CD8-positive, alpha-beta memory T cell (primary cell): ENCODE measurements at regions not wholly inside any gene's neighbourhood (a gene's known extent, or its start where the extent isn't known, plus 50 kb on each side); places are given as distances from the start of the nearest gene placed in this dataset.
"Not testable (repeated sequence)": the region's sequence is repeated elsewhere in the genome, so short reads cannot be mapped to it uniquely, and the experiment has no call there.

Experiments used
- CTCF ChIA-PET: fragments of 350-600 bp; sonication (Branson Sonifier 250); formaldehyde crosslinking; loops from one replicate; lab custom pipeline; 2021; ENCODE audit warnings: antibody characterized with exemption; lab: Charles Lee
- POLR2A ChIA-PET: fragments of 350-600 bp; sonication (Branson Sonifier 250); formaldehyde crosslinking; loops from one replicate; lab custom pipeline; 2021; ENCODE audit warnings: antibody characterized with exemption; lab: Charles Lee
- DNase-seq, 5 donors: peaks; one replicate each; pipeline versions ENCODE4 v3.0.0 to v3.0.0-alpha.2; 2020 to 2022; ENCODE audit warnings: mixed read lengths in 1 of 5
- H3K27ac ChIP-seq: one replicate; pipeline ENCODE4 v1.7.0; 2013; ENCODE audit warnings: low read depth, mild to moderate bottlenecking, low read length, moderate library complexity
- H3K27me3 ChIP-seq: 2 replicates; pipeline ENCODE4 v1.7.0; 2013; ENCODE audit warnings: low read length, mild to moderate bottlenecking; ENCODE audit not compliant: insufficient read depth, poor library complexity, severe bottlenecking
- H3K36me3 ChIP-seq: 2 replicates; pipeline ENCODE4 v1.7.0; 2013; ENCODE audit warnings: mild to moderate bottlenecking, low read length, moderate library complexity; ENCODE audit not compliant: insufficient read depth
- H3K4me1 ChIP-seq: 2 replicates; pipeline ENCODE4 v1.7.0; 2013; ENCODE audit warnings: mild to moderate bottlenecking, low read length, moderate library complexity; ENCODE audit not compliant: insufficient read depth
- H3K4me3 ChIP-seq: 2 replicates; pipeline ENCODE4 v1.7.0; 2013; ENCODE audit warnings: mild to moderate bottlenecking, low read length
- H3K9me3 ChIP-seq: 2 replicates; pipeline ENCODE4 v1.7.0; 2013; ENCODE audit warnings: mild to moderate bottlenecking, low read length
- H3K27ac Mint-ChIP-seq, 8 donors: one replicate each; pipeline ENCODE4 v1.8.0; 2020 to 2021; ENCODE audit warnings: mixed read lengths in 8 of 8, mild to moderate bottlenecking in 6 of 8, inconsistent platforms in 3 of 8, moderate library complexity in 3 of 8
- H3K27me3 Mint-ChIP-seq, 2 donors: one replicate each; pipeline ENCODE4 v1.8.0; 2020 to 2021; ENCODE audit warnings: mixed read lengths in 2 of 2, mild to moderate bottlenecking in 1 of 2, moderate library complexity in 1 of 2
- H3K36me3 Mint-ChIP-seq, 3 donors: one replicate each; pipeline ENCODE4 v1.8.0; 2020 to 2021; ENCODE audit warnings: mixed read lengths in 3 of 3, inconsistent platforms in 1 of 3, mild to moderate bottlenecking in 1 of 3
- H3K4me1 Mint-ChIP-seq, 3 donors: one replicate each; pipeline ENCODE4 v1.8.0; 2020 to 2021; ENCODE audit warnings: mixed read lengths in 3 of 3, inconsistent platforms in 1 of 3, mild to moderate bottlenecking in 1 of 3
- H3K4me3 Mint-ChIP-seq, 7 donors: one replicate each; pipeline ENCODE4 v1.8.0; 2020 to 2021; ENCODE audit warnings: mixed read lengths in 7 of 7, mild to moderate bottlenecking in 6 of 7, moderate library complexity in 4 of 7, inconsistent platforms in 2 of 7
- H3K9me3 Mint-ChIP-seq, 5 donors: one replicate each; pipeline ENCODE4 v1.8.0; 2020 to 2022; ENCODE audit warnings: mixed read lengths in 5 of 5, mild to moderate bottlenecking in 3 of 5, moderate library complexity in 2 of 5, inconsistent platforms in 1 of 5

DNA sequence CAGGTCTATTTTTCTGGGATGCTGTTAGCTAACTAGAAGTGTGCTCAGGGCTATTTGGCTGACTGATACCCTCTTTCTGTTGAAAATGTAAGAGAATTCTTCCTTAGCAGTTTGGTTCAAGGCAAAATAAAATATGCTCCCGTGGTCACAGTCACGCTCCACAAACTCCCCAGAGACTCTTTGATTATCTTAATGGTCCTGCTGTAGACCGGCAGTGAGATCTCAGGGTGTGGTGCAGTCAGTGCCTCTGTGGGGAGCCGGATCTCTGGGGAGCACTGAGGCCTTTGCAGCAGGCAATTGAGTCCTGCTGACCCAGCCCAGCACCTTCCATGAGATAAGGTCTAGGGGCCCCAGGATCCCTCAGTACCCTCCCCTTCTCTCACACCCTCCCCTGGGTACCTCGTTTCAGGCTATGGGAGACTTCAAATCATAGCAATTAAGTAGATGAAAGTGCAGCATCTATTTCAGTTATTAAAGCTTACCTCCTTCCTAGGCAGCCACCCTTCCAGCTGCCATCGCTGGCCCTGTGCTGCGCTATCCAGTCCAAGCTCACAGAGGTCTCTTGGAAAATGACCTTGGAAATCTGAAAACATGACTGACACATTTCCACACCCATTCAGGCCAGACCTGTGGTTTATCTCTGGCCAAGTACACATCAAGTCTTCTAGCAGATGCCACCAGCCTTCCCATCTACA is 98.1 kb downstream of the SEC16B start:
- no peak overlapping the region for H3K27ac ChIP-seq
- Mint-ChIP-seq H3K27ac (no peak overlapping the region), H3K36me3 (no peaks in the 10 kb centered on the region), H3K27me3 (no peaks in the 10 kb centered on the region), H3K9me3 (peaks cover 2 to 14% (median 8%) of the 10 kb centered on the region in 5 donors), H3K4me1 (no peaks in the 10 kb centered on the region), H3K4me3 (no peak overlapping the region)
- H3K4me3 ChIP-seq, result no peak overlapping the region
- H3K27me3 ChIP-seq, result no peaks in the 10 kb centered on the region
- DNase-seq, result no peak
- no peaks in the 10 kb centered on the region for H3K9me3 ChIP-seq
- H3K4me1 ChIP-seq, result no peaks in the 10 kb centered on the region
- ChIA-PET POLR2A (no interaction called here), CTCF (interaction anchor here (0.6 kb wide), 1 partner anchor 9 kb away, joined by 3 read pairs; no protein-coding TSS in a partner anchor)
- H3K36me3 ChIP-seq, result no peaks in the 10 kb centered on the region

DNA sequence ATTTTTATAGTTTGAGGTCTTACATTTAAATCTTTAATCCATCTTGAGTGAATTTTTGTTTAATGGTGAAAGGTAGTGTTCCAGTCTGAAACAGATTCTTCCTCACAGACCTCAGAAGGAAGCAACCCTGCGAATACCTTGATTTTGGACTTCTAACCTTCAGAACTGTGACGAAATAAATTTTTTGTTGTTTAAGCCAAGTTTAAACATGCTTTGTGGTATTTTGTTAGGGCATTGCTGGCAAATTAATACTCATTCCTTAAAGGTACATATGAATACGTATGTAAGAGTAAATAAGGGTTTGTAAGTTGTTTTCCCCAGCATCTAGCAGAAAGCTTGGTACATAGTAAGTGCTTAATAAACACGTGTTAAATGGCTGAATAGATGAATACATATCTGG is 100.3 kb downstream of the SEC16B start:
- no peak overlapping the region for H3K27ac Mint-ChIP-seq
- DNase-seq, result no peak
- Histone ChIP-seq H3K4me3 (no peak overlapping the region), H3K9me3 (no peaks in the 10 kb centered on the region), H3K36me3 (no peaks in the 10 kb centered on the region), H3K27ac (no peak overlapping the region), H3K4me1 (no peaks in the 10 kb centered on the region), H3K27me3 (no peaks in the 10 kb centered on the region)
- H3K9me3 Mint-ChIP-seq, result peaks cover 2 to 8% (median 5%) of the 10 kb centered on the region in 5 donors
- no peaks in the 10 kb centered on the region for H3K4me1 Mint-ChIP-seq
- CTCF ChIA-PET, result no interaction called here
- no peaks in the 10 kb centered on the region for H3K27me3 Mint-ChIP-seq
- no peaks in the 10 kb centered on the region for H3K36me3 Mint-ChIP-seq
- no peak overlapping the region for H3K4me3 Mint-ChIP-seq
- POLR2A ChIA-PET, result no interaction called here

DNA sequence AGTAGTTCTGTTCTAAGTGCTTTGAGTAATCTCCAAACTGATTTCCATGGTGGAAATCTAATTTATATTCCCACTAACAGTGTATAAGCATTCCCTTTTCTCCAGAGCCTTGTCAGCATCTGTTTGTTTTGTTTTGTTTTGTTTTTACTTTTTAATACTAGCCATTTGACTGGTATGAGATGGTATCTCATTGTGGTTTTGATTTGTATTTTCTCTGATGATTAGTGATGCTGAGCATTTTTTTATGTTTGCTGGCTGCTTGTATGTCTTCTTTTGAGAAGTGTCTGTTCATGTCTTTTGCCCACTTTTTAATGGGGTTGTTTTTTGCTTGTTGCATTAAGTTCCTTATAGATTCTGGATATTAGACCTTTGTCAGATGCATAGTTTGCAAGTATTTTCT is 100.8 kb downstream of the SEC16B start:
- CTCF ChIA-PET, POLR2A ChIA-PET, H3K27me3 Mint-ChIP-seq, H3K4me1 Mint-ChIP-seq, H3K27ac Mint-ChIP-seq, H3K36me3 ChIP-seq, DNase-seq, H3K9me3 Mint-ChIP-seq, H3K27me3 ChIP-seq, H3K4me3 ChIP-seq, H3K4me3 Mint-ChIP-seq, H3K9me3 ChIP-seq, H3K27ac ChIP-seq, H3K4me1 ChIP-seq, H3K36me3 Mint-ChIP-seq: not testable (repeated sequence)

DNA sequence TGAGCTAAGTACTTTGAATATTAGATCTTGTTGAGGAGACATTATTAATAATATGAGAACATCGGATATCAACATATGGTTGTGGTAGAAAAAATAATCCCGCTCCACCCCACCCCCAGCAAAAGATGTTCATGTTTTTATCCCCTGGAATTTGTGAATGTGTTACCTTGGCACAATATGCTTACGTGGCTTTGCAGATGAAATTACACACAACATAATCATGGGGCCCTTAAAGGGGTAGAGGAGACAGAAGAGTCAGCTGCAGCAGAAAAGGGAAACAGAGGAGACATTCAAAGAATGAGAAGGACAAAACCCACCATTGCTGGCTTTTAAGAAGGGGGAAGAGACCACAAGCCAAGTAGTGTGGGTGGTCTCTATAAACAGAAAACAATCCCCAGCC is 104.1 kb downstream of the SEC16B start:
- no peak for DNase-seq
- Mint-ChIP-seq H3K27ac (no peak overlapping the region), H3K4me1 (no peaks in the 10 kb centered on the region), H3K36me3 (peaks cover 0 to 1% (median 0%) of the 10 kb centered on the region in 3 donors), H3K9me3 (peaks cover 0 to 12% (median 4%) of the 10 kb centered on the region in 5 donors), H3K4me3 (no peak overlapping the region), H3K27me3 (no peaks in the 10 kb centered on the region)
- no peak overlapping the region for H3K27ac ChIP-seq
- no peaks in the 10 kb centered on the region for H3K4me1 ChIP-seq
- POLR2A ChIA-PET, result no interaction called here
- H3K36me3 ChIP-seq, result no peaks in the 10 kb centered on the region
- H3K4me3 ChIP-seq, result no peak overlapping the region
- no peaks in the 10 kb centered on the region for H3K9me3 ChIP-seq
- CTCF ChIA-PET, result no interaction called here
- H3K27me3 ChIP-seq, result no peaks in the 10 kb centered on the region

DNA sequence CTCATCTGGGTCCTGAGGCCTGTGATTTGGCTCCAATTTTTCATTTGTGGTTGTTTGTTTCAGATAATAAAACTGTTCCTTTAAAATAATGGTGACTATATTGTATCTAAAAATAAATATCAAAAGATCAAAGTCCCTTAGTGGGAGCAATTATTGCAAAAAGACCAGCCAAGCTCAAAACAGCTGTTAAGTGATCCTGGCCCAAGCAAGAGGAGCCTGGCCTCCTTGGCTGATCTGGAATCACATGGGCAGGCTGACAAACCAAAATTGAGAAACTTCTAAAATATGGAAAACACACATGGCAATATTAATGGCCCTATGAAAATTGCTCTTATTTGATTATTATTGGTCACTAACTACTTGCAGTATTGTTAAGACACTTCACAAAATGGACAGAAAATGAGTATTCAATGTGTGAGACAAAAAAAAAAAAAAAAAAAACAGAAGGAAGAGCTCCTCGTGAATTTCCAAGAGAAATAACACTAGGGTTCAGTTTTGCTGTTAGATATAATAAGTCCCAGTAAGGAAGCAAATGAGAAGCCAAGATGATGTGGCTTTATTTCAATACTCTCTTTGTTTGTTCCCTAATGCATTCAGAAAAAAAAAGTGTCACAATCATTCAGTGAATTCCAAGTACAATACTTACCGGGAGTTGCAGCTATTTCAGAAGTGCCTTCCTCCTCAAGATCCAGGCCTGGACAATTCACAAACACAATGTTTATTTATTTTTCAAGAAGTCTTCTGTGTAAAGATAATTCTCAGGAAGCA is 105.1 kb downstream of the SEC16B start:
- peaks cover 0 to 12% (median 2%) of the 10 kb centered on the region in 5 donors for H3K9me3 Mint-ChIP-seq
- Histone ChIP-seq H3K27me3 (no peaks in the 10 kb centered on the region), H3K36me3 (no peaks in the 10 kb centered on the region), H3K9me3 (no peaks in the 10 kb centered on the region), H3K4me3 (no peak overlapping the region), H3K4me1 (no peaks in the 10 kb centered on the region), H3K27ac (no peak overlapping the region)
- ChIA-PET CTCF (no interaction called here), POLR2A (no interaction called here)
- no peak for DNase-seq
- H3K27me3 Mint-ChIP-seq, result no peaks in the 10 kb centered on the region
- no peak overlapping the region for H3K27ac Mint-ChIP-seq
- H3K36me3 Mint-ChIP-seq, result peaks cover 0 to 1% (median 0%) of the 10 kb centered on the region in 3 donors
- no peak overlapping the region for H3K4me3 Mint-ChIP-seq
- no peaks in the 10 kb centered on the region for H3K4me1 Mint-ChIP-seq

DNA sequence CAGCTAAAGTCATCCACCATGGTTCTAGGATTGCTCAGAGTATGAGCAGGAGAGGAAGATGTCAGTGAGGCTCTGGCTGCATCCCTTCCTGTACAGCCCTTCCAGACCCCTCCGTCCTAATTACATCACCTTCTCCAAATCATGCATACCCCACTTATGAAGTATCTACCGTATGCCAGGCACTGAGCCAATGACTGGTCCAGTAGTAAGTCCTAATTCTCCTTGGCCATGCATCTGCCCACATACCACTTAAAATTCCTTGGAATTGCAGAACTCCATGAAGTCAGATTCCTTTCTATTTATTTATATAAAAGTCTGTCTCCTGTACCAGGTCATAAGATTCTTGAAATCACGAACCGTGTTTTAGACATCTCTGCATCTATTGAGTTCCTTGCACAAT is 106.1 kb downstream of the SEC16B start:
- ChIA-PET CTCF (no interaction called here), POLR2A (no interaction called here)
- Mint-ChIP-seq H3K27ac (no peak overlapping the region), H3K36me3 (peaks cover 0 to 1% (median 0%) of the 10 kb centered on the region in 3 donors), H3K4me3 (no peak overlapping the region), H3K4me1 (no peaks in the 10 kb centered on the region), H3K27me3 (no peaks in the 10 kb centered on the region), H3K9me3 (peaks cover 0 to 12% (median 2%) of the 10 kb centered on the region in 5 donors)
- no peaks in the 10 kb centered on the region for H3K36me3 ChIP-seq
- H3K27me3 ChIP-seq, result no peaks in the 10 kb centered on the region
- no peaks in the 10 kb centered on the region for H3K4me1 ChIP-seq
- no peak overlapping the region for H3K27ac ChIP-seq
- H3K4me3 ChIP-seq, result no peak overlapping the region
- no peaks in the 10 kb centered on the region for H3K9me3 ChIP-seq
- DNase-seq, result no peak

DNA sequence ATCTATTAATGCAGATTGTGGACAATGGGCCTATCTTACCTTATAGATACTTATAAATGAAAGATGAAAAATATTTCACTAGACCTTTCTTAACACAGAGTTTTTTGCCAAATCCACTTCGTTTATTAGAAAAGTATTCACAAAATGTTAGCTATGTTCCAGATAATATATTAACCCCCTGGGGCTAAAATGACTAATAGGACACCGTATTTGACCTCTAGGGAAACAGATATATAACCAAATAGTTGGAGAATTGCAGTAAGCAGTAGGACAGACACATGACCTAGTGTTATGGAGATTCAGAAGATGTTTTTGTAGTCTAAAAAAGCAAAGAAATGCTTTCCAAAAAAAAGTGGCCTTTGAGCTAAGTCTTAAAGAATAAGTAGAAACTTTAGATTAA is 106.9 kb downstream of the SEC16B start:
- H3K4me3 Mint-ChIP-seq, result no peak overlapping the region
- ChIA-PET POLR2A (no interaction called here), CTCF (interaction anchor here (1.0 kb wide), 1 partner anchor 9 kb away, joined by 3 read pairs; no protein-coding TSS in a partner anchor)
- Histone ChIP-seq H3K4me3 (no peak overlapping the region), H3K27ac (no peak overlapping the region), H3K36me3 (no peaks in the 10 kb centered on the region), H3K9me3 (no peaks in the 10 kb centered on the region), H3K4me1 (no peaks in the 10 kb centered on the region), H3K27me3 (no peaks in the 10 kb centered on the region)
- no peaks in the 10 kb centered on the region for H3K27me3 Mint-ChIP-seq
- no peaks in the 10 kb centered on the region for H3K4me1 Mint-ChIP-seq
- no peak overlapping the region for H3K27ac Mint-ChIP-seq
- DNase-seq, result no peak
- H3K9me3 Mint-ChIP-seq, result peaks cover 0 to 12% (median 2%) of the 10 kb centered on the region in 5 donors
- peaks cover 0 to 1% (median 0%) of the 10 kb centered on the region in 3 donors for H3K36me3 Mint-ChIP-seq

DNA sequence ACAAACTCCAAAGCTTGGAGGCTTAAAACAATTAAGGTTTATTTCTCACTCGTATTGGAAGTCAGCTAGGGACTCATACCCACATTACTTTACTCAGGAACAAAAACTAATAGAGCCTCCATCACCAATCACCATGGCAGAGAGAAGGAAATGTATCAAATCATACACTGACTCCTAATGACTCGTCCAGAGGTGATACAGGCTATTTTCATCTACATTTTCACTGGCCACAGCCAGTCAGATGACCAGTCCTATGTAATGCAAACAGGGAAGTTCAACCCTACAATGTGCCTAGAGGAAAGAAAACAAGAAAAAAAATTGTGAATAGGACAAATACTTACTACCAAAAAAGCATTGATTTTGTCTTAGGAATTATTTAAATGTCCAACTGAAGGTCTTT is 110.3 kb downstream of the SEC16B start:
- Histone ChIP-seq H3K27ac (no peak overlapping the region), H3K4me3 (no peak overlapping the region), H3K36me3 (no peaks in the 10 kb centered on the region), H3K27me3 (no peaks in the 10 kb centered on the region), H3K9me3 (no peaks in the 10 kb centered on the region), H3K4me1 (no peaks in the 10 kb centered on the region)
- Mint-ChIP-seq H3K4me1 (no peaks in the 10 kb centered on the region), H3K36me3 (peaks cover 0 to 1% (median 0%) of the 10 kb centered on the region in 3 donors), H3K4me3 (no peak overlapping the region), H3K27ac (no peak overlapping the region), H3K9me3 (peaks cover 0 to 7% (median 2%) of the 10 kb centered on the region in 5 donors), H3K27me3 (no peaks in the 10 kb centered on the region)
- ChIA-PET CTCF (no interaction called here), POLR2A (no interaction called here)
- DNase-seq, result no peak
